ENCODE measurements at regions not wholly inside any gene's neighbourhood (a gene's known extent, or its start where the extent isn't known, plus 50 kb on each side); places are given as distances from the start of the nearest gene placed in this dataset.

DNA sequence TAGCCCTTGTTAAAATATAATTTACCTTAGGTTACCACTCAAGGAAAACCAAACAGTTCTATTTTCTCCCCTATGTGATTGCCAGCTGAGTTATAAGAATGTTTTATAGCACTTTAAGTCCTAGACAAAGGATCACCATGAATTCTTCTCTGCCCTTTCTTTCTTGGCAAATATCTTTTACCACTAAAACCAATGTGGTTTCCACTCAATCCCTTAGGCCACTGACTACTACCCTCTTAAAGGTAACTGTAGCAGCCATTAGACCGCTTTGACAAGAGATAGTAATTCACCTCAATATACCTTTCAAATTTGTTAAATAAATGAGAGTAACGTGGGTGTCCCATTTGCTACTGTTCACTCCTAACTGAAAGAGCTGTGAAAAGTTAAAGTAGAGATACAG, 307.9 kb upstream of the PRMT6 start:
- Histone ChIP-seq H3K36me3 (ENCODE audit: control insufficient read depth, insufficient read depth, low read length) (no peaks in the 10 kb centered on the region), H3K4me3 (ENCODE audit: low read depth, low read length) (no peak overlapping the region), H3K9me3 (no peaks in the 10 kb centered on the region), H3K4me1 (no peaks in the 10 kb centered on the region), H3K27me3 (replicated peaks; ENCODE audit: control insufficient read depth, insufficient read depth, low read length) (no peaks in the 10 kb centered on the region)
- CTCF ChIA-PET: no interaction called here
- TF ChIP-seq, protein P1, sequence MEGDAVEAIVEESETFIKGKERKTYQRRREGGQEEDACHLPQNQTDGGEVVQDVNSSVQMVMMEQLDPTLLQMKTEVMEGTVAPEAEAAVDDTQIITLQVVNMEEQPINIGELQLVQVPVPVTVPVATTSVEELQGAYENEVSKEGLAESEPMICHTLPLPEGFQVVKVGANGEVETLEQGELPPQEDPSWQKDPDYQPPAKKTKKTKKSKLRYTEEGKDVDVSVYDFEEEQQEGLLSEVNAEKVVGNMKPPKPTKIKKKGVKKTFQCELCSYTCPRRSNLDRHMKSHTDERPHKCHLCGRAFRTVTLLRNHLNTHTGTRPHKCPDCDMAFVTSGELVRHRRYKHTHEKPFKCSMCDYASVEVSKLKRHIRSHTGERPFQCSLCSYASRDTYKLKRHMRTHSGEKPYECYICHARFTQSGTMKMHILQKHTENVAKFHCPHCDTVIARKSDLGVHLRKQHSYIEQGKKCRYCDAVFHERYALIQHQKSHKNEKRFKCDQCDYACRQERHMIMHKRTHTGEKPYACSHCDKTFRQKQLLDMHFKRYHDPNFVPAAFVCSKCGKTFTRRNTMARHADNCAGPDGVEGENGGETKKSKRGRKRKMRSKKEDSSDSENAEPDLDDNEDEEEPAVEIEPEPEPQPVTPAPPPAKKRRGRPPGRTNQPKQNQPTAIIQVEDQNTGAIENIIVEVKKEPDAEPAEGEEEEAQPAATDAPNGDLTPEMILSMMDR (IDR thresholded peaks at IDR 0.05; ENCODE audit: insufficient read depth in 1 of 2, low read depth in 1 of 2, low read length in 1 of 2, severe bottlenecking in 1 of 2, unreplicated experiment in 1 of 2): no peak
- Mint-ChIP-seq H3K36me3 (ENCODE audit: insufficient read depth, unreplicated experiment) (no peaks in the 10 kb centered on the region), H3K27me3 (ENCODE audit: insufficient read depth, unreplicated experiment) (no peaks in the 10 kb centered on the region), H3K4me1 (ENCODE audit: low read depth, unreplicated experiment) (no peaks in the 10 kb centered on the region), H3K4me3 (ENCODE audit: unreplicated experiment) (no peak overlapping the region), H3K27ac (ENCODE audit: unreplicated experiment) (no peak overlapping the region), H3K9me3 (ENCODE audit: unreplicated experiment) (no peaks in the 10 kb centered on the region)
- no peak for DNase-seq
- intact Hi-C loops (cut with micrococcal nuclease; ENCODE audit: unreplicated experiment): no loop called here
- BruUV-seq (replicated peaks): no TSS peak
- POLR2A ChIA-PET: no interaction called here

DNA sequence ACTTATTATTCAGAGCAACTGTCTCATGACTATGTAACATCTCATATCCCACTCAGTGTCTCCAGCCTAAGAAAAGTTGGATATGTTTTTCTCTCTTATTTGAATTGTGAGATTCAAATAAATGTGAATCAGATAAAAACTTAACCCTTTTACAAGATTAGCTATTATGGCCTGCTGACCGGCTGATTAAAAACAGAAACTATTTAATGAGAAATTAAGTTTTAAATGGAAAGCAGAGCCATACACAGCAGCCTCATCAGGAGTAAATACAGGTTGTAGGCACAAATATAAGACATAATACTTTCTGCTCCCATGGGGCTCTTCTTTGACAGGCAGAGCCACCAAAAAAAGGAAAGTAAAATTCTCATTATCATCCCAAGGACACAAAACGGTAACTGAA, 307.0 kb upstream of the PRMT6 start:
- TF ChIP-seq, protein P1 (IDR thresholded peaks at IDR 0.05; ENCODE audit: insufficient read depth in 1 of 2, low read depth in 1 of 2, low read length in 1 of 2, severe bottlenecking in 1 of 2, unreplicated experiment in 1 of 2): no peak
- intact Hi-C loops (cut with micrococcal nuclease; ENCODE audit: unreplicated experiment): no loop called here
- Mint-ChIP-seq H3K4me1 (ENCODE audit: low read depth, unreplicated experiment) (no peaks in the 10 kb centered on the region), H3K27me3 (ENCODE audit: insufficient read depth, unreplicated experiment) (no peaks in the 10 kb centered on the region), H3K9me3 (ENCODE audit: unreplicated experiment) (no peaks in the 10 kb centered on the region), H3K27ac (ENCODE audit: unreplicated experiment) (no peak overlapping the region), H3K4me3 (ENCODE audit: unreplicated experiment) (no peak overlapping the region), H3K36me3 (ENCODE audit: insufficient read depth, unreplicated experiment) (no peaks in the 10 kb centered on the region)
- no peaks in the 10 kb centered on the region for H3K9me3 ChIP-seq
- no peak for DNase-seq
- no TSS peak for BruUV-seq (replicated peaks)
- H3K36me3 ChIP-seq (ENCODE audit: control insufficient read depth, insufficient read depth, low read length): no peaks in the 10 kb centered on the region
- ChIA-PET POLR2A (no interaction called here), CTCF (no interaction called here)
- H3K4me3 ChIP-seq (ENCODE audit: low read depth, low read length): no peak overlapping the region
- H3K4me1 ChIP-seq: no peaks in the 10 kb centered on the region
- H3K27me3 ChIP-seq (replicated peaks; ENCODE audit: control insufficient read depth, insufficient read depth, low read length): no peaks in the 10 kb centered on the region

DNA sequence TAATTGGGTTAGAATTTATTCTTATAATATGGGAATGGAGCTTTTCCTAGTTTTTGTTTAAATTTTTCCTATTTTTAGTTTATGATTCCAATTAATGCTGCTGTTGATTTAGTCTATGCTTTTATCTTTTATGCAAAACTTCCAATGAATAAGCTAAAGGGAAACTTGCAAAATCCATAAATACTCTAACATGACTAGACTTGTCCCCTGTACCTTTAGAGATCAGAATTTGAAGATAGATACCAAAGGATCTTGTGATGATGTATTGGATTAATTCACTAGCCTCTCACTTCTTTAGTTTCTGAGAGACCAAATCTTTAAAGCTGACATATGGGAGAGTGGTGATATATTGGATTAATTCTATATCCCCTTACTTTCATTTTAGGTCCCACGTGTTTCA, 306.6 kb upstream of the PRMT6 start:
- BruUV-seq (replicated peaks): no TSS peak
- no peak for DNase-seq
- no peak overlapping the region for H3K4me3 ChIP-seq (ENCODE audit: low read depth, low read length)
- H3K9me3 Mint-ChIP-seq (ENCODE audit: unreplicated experiment): no peaks in the 10 kb centered on the region
- H3K27ac Mint-ChIP-seq (ENCODE audit: unreplicated experiment): no peak overlapping the region
- ChIA-PET CTCF (no interaction called here), POLR2A (no interaction called here)
- H3K27me3 Mint-ChIP-seq (ENCODE audit: insufficient read depth, unreplicated experiment): no peaks in the 10 kb centered on the region
- no peaks in the 10 kb centered on the region for H3K9me3 ChIP-seq
- no peaks in the 10 kb centered on the region for H3K36me3 ChIP-seq (ENCODE audit: control insufficient read depth, insufficient read depth, low read length)
- H3K4me1 ChIP-seq: no peaks in the 10 kb centered on the region
- TF ChIP-seq, protein P1 (IDR thresholded peaks at IDR 0.05; ENCODE audit: insufficient read depth in 1 of 2, low read depth in 1 of 2, low read length in 1 of 2, severe bottlenecking in 1 of 2, unreplicated experiment in 1 of 2): no peak
- H3K27me3 ChIP-seq (replicated peaks; ENCODE audit: control insufficient read depth, insufficient read depth, low read length): no peaks in the 10 kb centered on the region
- no peak overlapping the region for H3K4me3 Mint-ChIP-seq (ENCODE audit: unreplicated experiment)
- H3K36me3 Mint-ChIP-seq (ENCODE audit: insufficient read depth, unreplicated experiment): no peaks in the 10 kb centered on the region
- H3K4me1 Mint-ChIP-seq (ENCODE audit: low read depth, unreplicated experiment): no peaks in the 10 kb centered on the region
- intact Hi-C loops (cut with micrococcal nuclease; ENCODE audit: unreplicated experiment): no loop called here
